Activated naive CD8-positive, alpha-beta T cell (primary cell): ENCODE measurements at regions not wholly inside any gene's neighbourhood (a gene's known extent, or its start where the extent isn't known, plus 50 kb on each side); places are given as distances from the start of the nearest gene placed in this dataset.

Source experiments
- H3K27ac Mint-ChIP-seq: one replicate; pipeline ENCODE4 v1.8.0; 2021; ENCODE audit warnings: mixed read lengths
- H3K27me3 Mint-ChIP-seq: one replicate; pipeline ENCODE4 v1.8.0; 2021; ENCODE audit warnings: mixed read lengths
- H3K36me3 Mint-ChIP-seq: one replicate; pipeline ENCODE4 v1.8.0; 2021; ENCODE audit warnings: mixed read lengths
- H3K4me1 Mint-ChIP-seq: one replicate; pipeline ENCODE4 v1.8.0; 2021; ENCODE audit warnings: low read depth, mixed read lengths
- H3K4me3 Mint-ChIP-seq: one replicate; pipeline ENCODE4 v1.8.0; 2021; ENCODE audit warnings: mild to moderate bottlenecking, mixed read lengths
- H3K9me3 Mint-ChIP-seq: one replicate; pipeline ENCODE4 v1.8.0; 2021; ENCODE audit warnings: low read depth, mixed read lengths

GRCh38 chr12:105820429-105821125 lies 318.2 kb downstream of the NUAK1 start:
- Mint-ChIP-seq H3K36me3 (no peaks in the 10 kb centered on the region), H3K9me3 (no peaks in the 10 kb centered on the region), H3K27ac (no peak overlapping the region), H3K4me1 (no peaks in the 10 kb centered on the region), H3K27me3 (peaks cover 4% of the 10 kb centered on the region), H3K4me3 (no peak overlapping the region)

- H3K4me1 Mint-ChIP-seq = no peaks in the 10 kb centered on the region
- H3K27ac Mint-ChIP-seq = no peak overlapping the region
- H3K4me3 Mint-ChIP-seq = no peak overlapping the region
- no peaks in the 10 kb centered on the region for H3K36me3 Mint-ChIP-seq
- H3K9me3 Mint-ChIP-seq = no peaks in the 10 kb centered on the region
- H3K27me3 Mint-ChIP-seq = peaks cover 4% of the 10 kb centered on the region
Measured at GRCh38 chr12:105822131-105823105, 316.3 kb downstream of the NUAK1 start.

GRCh38 chr12:105823810-105824209 lies 314.9 kb downstream of the NUAK1 start:
- Mint-ChIP-seq H3K4me3 (no peak overlapping the region), H3K4me1 (no peaks in the 10 kb centered on the region), H3K27ac (no peak overlapping the region)

GRCh38 chr12:105825141-105825540 lies 313.6 kb downstream of the NUAK1 start:
- Mint-ChIP-seq H3K27me3 (peaks cover 4% of the 10 kb centered on the region), H3K9me3 (no peaks in the 10 kb centered on the region), H3K4me3 (no peak overlapping the region), H3K27ac (no peak overlapping the region), H3K36me3 (no peaks in the 10 kb centered on the region), H3K4me1 (no peaks in the 10 kb centered on the region)

More at GRCh38 chr12:105823810-105824209, 314.9 kb downstream of the NUAK1 start:
- no peaks in the 10 kb centered on the region for H3K36me3 Mint-ChIP-seq
- no peaks in the 10 kb centered on the region for H3K9me3 Mint-ChIP-seq
- H3K27me3 Mint-ChIP-seq = peaks cover 4% of the 10 kb centered on the region

GRCh38 chr12:105831372-105831771 lies 307.4 kb downstream of the NUAK1 start:
- no peaks in the 10 kb centered on the region for H3K36me3 Mint-ChIP-seq
- H3K9me3 Mint-ChIP-seq = no peaks in the 10 kb centered on the region
- H3K27me3 Mint-ChIP-seq = no peaks in the 10 kb centered on the region
- H3K27ac Mint-ChIP-seq = no peak overlapping the region
- no peak overlapping the region for H3K4me3 Mint-ChIP-seq
- H3K4me1 Mint-ChIP-seq = no peaks in the 10 kb centered on the region

GRCh38 chr12:105832021-105832420 lies 306.7 kb downstream of the NUAK1 start:
- Mint-ChIP-seq H3K27me3 (no peaks in the 10 kb centered on the region), H3K4me3 (no peak overlapping the region), H3K36me3 (no peaks in the 10 kb centered on the region), H3K27ac (no peak overlapping the region), H3K4me1 (no peaks in the 10 kb centered on the region), H3K9me3 (no peaks in the 10 kb centered on the region)

GRCh38 chr12:105832806-105833205 lies 305.9 kb downstream of the NUAK1 start:
- Mint-ChIP-seq H3K4me3 (no peak overlapping the region), H3K36me3 (no peaks in the 10 kb centered on the region), H3K4me1 (no peaks in the 10 kb centered on the region), H3K9me3 (no peaks in the 10 kb centered on the region), H3K27ac (no peak overlapping the region), H3K27me3 (peaks cover 2% of the 10 kb centered on the region)

- Mint-ChIP-seq H3K9me3 (no peaks in the 10 kb centered on the region), H3K4me1 (no peaks in the 10 kb centered on the region), H3K4me3 (no peak overlapping the region), H3K36me3 (no peaks in the 10 kb centered on the region), H3K27ac (no peak overlapping the region), H3K27me3 (peaks cover 2% of the 10 kb centered on the region)
Measured at GRCh38 chr12:105834496-105834895, 304.3 kb downstream of the NUAK1 start.

GRCh38 chr12:105835580-105836241 lies 303.0 kb downstream of the NUAK1 start:
- Mint-ChIP-seq H3K27me3 (peaks cover 3% of the 10 kb centered on the region), H3K4me1 (no peaks in the 10 kb centered on the region), H3K4me3 (no peak overlapping the region), H3K9me3 (no peaks in the 10 kb centered on the region), H3K27ac (no peak overlapping the region), H3K36me3 (no peaks in the 10 kb centered on the region)

- Mint-ChIP-seq H3K36me3 (no peaks in the 10 kb centered on the region), H3K4me1 (no peaks in the 10 kb centered on the region), H3K27me3 (peaks cover 3% of the 10 kb centered on the region), H3K4me3 (no peak overlapping the region), H3K27ac (no peak overlapping the region), H3K9me3 (no peaks in the 10 kb centered on the region)
Measured at GRCh38 chr12:105836242-105836622, 302.5 kb downstream of the NUAK1 start.

- H3K27ac Mint-ChIP-seq = no peak overlapping the region
- no peaks in the 10 kb centered on the region for H3K4me1 Mint-ChIP-seq
- no peak overlapping the region for H3K4me3 Mint-ChIP-seq
- H3K9me3 Mint-ChIP-seq = no peaks in the 10 kb centered on the region
- H3K27me3 Mint-ChIP-seq = peaks cover 3% of the 10 kb centered on the region
- no peaks in the 10 kb centered on the region for H3K36me3 Mint-ChIP-seq
Measured at GRCh38 chr12:105839629-105840127, 299.1 kb downstream of the NUAK1 start.

- Mint-ChIP-seq H3K27me3 (peaks cover 3% of the 10 kb centered on the region), H3K36me3 (no peaks in the 10 kb centered on the region), H3K4me1 (no peaks in the 10 kb centered on the region), H3K4me3 (no peak overlapping the region), H3K27ac (no peak overlapping the region), H3K9me3 (no peaks in the 10 kb centered on the region)
Measured at GRCh38 chr12:105840384-105840783, 298.4 kb downstream of the NUAK1 start.

- Mint-ChIP-seq H3K27me3 (peaks cover 3% of the 10 kb centered on the region), H3K4me3 (no peak overlapping the region), H3K4me1 (no peaks in the 10 kb centered on the region), H3K36me3 (no peaks in the 10 kb centered on the region), H3K27ac (no peak overlapping the region), H3K9me3 (no peaks in the 10 kb centered on the region)
Measured at GRCh38 chr12:105841840-105842239, 296.9 kb downstream of the NUAK1 start.

GRCh38 chr12:105843561-105843960 lies 295.2 kb downstream of the NUAK1 start:
- no peaks in the 10 kb centered on the region for H3K9me3 Mint-ChIP-seq
- peaks cover 1% of the 10 kb centered on the region for H3K27me3 Mint-ChIP-seq
- H3K4me1 Mint-ChIP-seq = no peaks in the 10 kb centered on the region
- no peaks in the 10 kb centered on the region for H3K36me3 Mint-ChIP-seq
- H3K4me3 Mint-ChIP-seq = no peak overlapping the region
- H3K27ac Mint-ChIP-seq = no peak overlapping the region
